ENCODE measurements at regions not wholly inside any gene's neighbourhood (a gene's known extent, or its start where the extent isn't known, plus 50 kb on each side); places are given as distances from the start of the nearest gene placed in this dataset.
"Not testable (repeated sequence)": the region's sequence is repeated elsewhere in the genome, so short reads cannot be mapped to it uniquely, and the experiment has no call there.

- no peak for DNase-seq (ENCODE audit: low read depth in 2 of 3, low spot score in 2 of 3)
These were observed 674.4 kb upstream of the LCORL start for GRCh38 chr4:18695733-18696527.

- no peak for DNase-seq (ENCODE audit: low read depth in 2 of 3, low spot score in 2 of 3)
These were observed 670.1 kb upstream of the LCORL start for GRCh38 chr4:18691431-18692200.

GRCh38 chr4:18690291-18690955 lies 668.9 kb upstream of the LCORL start:
- no peak for DNase-seq (ENCODE audit: low read depth in 2 of 3, low spot score in 2 of 3)

GRCh38 chr4:18689308-18690115 lies 668.0 kb upstream of the LCORL start:
- peak in 1 of 3 experiments; percentile 5 for DNase-seq (ENCODE audit: low read depth in 2 of 3, low spot score in 2 of 3)

- not testable (repeated sequence) for DNase-seq (ENCODE audit: low read depth in 2 of 3, low spot score in 2 of 3)
These were observed 666.8 kb upstream of the LCORL start for GRCh38 chr4:18688351-18688750.

DNA sequence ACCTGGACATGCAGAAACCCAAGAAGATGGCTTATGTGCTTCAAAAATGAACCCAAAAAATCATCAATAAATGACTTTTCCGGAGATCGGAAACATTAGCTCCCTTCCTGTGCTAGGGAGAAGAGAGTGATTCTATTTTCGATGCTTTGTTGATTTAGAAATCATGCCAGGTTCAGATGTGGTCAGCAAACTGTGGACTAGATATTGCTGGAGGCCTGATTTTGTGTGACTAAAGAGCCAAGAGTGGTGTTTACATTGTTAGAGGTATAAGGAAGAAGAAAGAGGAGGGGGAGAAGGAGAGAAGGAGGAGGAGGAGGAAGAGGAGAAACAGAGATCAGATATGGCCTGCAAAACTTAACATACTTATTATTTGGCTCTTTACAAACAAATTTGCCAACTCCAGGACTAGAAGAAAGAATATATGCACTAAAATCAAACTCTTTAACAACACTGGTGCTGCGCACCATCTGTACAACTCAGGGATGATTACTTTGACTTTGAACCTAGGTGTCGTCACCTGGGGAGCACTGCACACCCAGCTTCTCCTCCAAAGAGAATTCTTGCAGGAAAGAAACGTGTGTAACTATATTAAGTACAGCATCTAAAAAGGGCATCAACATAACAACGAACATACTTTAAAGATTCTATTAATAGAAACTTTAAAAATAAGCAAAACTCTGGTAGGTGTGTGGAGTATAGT lies 664.9 kb upstream of the LCORL start:
- DNase-seq (ENCODE audit: low read depth in 2 of 3, low spot score in 2 of 3): no peak

GRCh38 chr4:18684932-18685331 lies 663.4 kb upstream of the LCORL start:
- DNase-seq (ENCODE audit: low read depth in 2 of 3, low spot score in 2 of 3): no peak

DNA sequence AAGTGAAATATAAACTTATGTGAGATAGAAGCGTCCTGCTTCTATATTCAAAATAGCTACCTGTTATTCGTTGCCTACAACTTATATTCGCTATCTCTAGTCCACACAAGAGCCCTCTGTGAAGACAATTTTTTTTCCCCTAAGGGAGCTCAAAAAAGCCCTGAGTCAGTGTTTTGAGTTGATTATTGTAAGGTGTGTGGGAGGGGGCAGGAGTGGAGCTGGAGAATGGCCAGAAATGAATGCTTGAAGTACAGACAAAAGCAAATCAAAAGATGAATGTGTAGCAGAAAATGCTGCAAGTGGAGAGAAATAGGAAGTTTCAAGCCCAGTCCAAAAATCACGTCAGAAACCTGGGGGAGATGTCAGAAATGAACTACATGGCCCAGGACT lies 655.0 kb upstream of the LCORL start:
- no peak for DNase-seq (ENCODE audit: low read depth in 2 of 3, low spot score in 2 of 3)

DNA sequence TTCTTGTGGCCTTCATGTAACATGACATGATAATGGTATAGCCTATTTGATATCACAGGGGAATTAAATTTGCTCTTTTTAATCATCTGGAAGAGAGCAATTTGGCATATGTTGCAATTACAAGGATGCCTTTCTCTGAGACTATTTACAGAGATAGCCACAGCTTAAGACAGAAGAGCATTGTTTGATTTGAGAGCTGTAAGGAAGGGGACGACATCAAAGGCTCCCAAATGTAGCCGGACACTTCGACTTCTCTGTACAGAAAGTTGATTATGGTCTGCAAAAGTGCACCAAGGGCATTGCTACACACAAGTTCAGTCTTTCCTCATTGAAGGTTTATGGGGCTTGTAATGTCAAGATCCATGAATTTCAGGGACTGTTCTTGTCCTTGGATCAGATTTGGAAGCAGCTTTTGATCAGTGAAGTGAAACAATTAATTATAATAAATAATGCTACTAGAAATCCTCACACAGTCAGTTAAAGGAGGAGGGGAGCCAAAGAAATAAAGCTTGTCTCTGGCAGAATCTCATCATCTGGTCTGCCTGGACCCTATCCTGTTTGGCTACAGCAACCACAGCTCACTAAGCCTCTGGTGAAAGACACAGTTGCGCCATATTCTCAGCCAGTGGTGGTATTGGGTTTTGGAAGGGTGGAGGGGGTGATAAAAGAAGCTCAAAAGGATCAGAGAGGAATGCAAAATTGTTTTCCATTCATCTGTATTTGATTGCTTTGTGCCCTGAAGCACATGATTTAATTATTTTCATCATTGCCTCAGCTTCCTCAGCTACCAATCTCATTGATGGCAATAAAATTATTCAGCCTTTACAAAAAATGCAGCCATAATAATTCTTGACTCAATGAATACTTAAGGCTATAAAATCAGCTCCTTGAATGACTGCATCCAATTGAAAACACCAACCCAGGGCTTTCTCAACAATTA lies 654.3 kb upstream of the LCORL start:
- DNase-seq (ENCODE audit: low read depth in 2 of 3, low spot score in 2 of 3): no peak

DNA sequence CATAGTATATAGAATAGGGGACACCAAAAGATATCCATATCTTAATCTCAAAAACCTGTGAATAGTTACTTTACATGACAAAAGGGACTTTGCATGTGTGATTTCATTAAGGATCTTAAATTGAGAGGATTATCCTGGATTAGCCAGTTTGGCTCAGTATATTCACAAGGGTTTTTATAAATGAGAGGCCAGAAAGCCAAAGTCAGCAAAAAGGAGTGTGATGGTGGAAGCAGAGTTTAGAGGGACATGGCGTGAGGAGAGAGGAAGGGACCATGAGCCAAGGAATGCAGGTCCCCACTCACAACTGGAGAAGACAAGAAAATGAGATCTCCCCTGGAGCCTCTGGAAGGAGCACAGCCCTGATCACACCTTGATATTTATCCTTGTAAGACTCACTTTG lies 648.5 kb upstream of the LCORL start:
- no peak for DNase-seq (ENCODE audit: low read depth in 2 of 3, low spot score in 2 of 3)

- no peak for DNase-seq (ENCODE audit: low read depth in 2 of 3, low spot score in 2 of 3)
These were observed 647.8 kb upstream of the LCORL start for GRCh38 chr4:18669390-18669789.

DNA sequence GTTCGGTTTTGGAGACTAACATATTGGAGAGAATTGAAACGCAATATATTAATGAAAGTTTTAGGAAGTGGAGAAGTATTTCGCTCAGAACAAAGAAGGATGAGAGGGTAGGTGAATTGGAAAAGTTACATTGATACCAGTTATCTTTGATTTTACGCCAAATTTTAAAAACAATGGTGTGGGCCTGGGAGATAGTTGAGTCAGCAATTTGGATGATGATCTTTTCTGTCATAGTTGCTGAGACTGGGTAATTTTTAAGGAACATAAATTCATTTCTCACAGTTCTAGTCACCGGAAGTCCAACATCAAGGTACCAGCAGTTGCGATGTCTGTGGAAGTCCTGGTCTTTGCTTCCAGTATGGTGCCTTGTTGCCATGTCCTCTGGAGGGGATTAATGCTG lies 644.8 kb upstream of the LCORL start:
- no peak for DNase-seq (ENCODE audit: low read depth in 2 of 3, low spot score in 2 of 3)

GRCh38 chr4:18664171-18664570 lies 642.6 kb upstream of the LCORL start:
- no peak for DNase-seq (ENCODE audit: low read depth in 2 of 3, low spot score in 2 of 3)

DNA sequence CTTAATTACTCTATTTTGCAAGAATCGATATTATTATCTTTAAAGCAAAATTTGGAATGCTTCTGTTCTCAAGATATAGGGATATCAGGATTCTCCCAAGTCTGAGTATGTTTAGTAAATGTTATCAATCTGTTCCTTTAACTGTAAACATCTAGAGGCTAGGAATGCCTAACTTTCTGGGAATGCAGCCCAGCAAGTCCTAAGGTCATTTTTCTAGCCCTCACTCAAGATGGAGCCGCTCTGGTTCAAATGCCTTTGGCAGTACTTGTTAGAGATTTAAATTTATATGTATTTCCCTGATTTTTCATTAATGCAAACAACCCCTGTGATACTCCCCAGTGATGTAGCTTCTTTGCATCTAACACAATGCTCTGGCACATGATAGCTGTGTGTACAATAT lies 623.8 kb upstream of the LCORL start:
- DNase-seq (ENCODE audit: low read depth in 2 of 3, low spot score in 2 of 3): no peak

DNA sequence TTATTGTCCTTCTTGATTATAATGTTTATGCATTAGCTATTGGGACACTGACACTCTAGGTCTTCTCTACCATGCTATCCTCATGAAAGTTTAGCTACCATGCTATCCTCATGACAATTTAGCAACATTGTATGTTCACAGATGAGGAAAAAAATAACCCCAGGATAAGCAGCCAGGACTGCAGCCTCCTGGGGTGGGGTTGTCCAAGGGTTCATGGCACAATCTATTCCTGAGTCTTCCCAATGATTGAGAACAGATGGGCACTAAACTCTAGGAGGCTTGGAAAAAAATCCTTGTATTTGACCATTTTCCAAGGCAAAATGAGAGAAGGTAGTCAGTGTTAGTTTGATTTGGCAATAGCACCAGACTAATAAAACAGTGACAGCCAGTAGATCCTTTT lies 619.8 kb upstream of the LCORL start:
- DNase-seq (ENCODE audit: low read depth in 2 of 3, low spot score in 2 of 3): no peak

DNA sequence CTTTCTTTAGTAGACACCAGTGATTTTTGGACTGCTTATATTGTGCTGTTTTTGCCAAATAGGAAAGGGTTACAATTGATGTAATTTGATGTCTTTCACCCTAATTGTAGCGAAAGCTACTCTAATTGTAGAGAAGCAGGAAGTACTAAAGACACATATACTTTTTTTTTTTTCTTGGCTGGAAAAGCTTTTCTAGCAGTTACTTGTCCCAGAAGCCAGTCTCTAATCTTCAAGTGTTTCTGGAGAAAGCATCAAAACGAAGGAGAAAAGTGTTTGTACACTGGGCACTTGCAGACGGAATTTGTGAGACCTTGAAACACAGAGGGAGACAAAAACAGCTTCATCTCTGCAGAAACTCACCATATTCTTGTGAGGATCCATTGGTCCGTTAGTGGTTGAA lies 616.5 kb upstream of the LCORL start:
- DNase-seq (ENCODE audit: low read depth in 2 of 3, low spot score in 2 of 3): no peak

- DNase-seq (ENCODE audit: low read depth in 2 of 3, low spot score in 2 of 3): no peak
These were observed 614.5 kb upstream of the LCORL start for GRCh38 chr4:18636001-18636585.

- DNase-seq (ENCODE audit: low read depth in 2 of 3, low spot score in 2 of 3): no peak
These were observed 614.0 kb upstream of the LCORL start for GRCh38 chr4:18635531-18635930.

- no peak for DNase-seq (ENCODE audit: low read depth in 2 of 3, low spot score in 2 of 3)
These were observed 610.0 kb upstream of the LCORL start for GRCh38 chr4:18631586-18631985.
